ENCODE measurements at regions not wholly inside any gene's neighbourhood (a gene's known extent, or its start where the extent isn't known, plus 50 kb on each side); places are given as distances from the start of the nearest gene placed in this dataset.
"Not testable (repeated sequence)": the region's sequence is repeated elsewhere in the genome, so short reads cannot be mapped to it uniquely, and the experiment has no call there.

DNA sequence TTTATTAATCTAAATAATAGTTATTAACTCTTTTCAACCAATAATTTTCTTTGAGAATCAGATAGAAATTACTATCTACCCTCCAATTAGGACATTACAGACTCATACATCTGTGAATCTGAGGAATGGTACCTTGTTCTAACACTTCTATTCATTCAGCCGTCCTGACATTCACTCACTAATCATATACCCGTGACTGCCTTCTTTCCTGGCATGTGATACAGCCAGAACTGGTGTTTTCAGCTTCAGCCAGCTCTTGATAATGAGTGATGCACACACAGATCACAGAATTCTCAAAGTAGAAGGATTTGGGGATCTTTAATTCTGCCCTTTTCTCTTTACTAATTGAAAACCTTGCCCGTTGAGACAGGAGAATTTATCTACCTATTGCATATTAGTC is 499.9 kb downstream of the UTRN start:
- no peaks in the 10 kb centered on the region for H3K4me1 ChIP-seq (ENCODE audit: insufficient read depth, low read length)
- no peaks in the 10 kb centered on the region for H3K79me2 ChIP-seq (ENCODE audit: insufficient read depth, low read length)
- DNase-seq (ENCODE audit: insufficient read length, low spot score, missing footprints): no peak
- H3K27me3 ChIP-seq (ENCODE audit: insufficient read depth, low read length): no peaks in the 10 kb centered on the region
- H3K36me3 ChIP-seq (ENCODE audit: insufficient read depth, low read length): no peaks in the 10 kb centered on the region
- no peak overlapping the region for H3K4me3 ChIP-seq (ENCODE audit: insufficient read depth, low read length)
- no peak overlapping the region for H3K4me2 ChIP-seq (ENCODE audit: insufficient read depth, low read length)
- H3K9me3 ChIP-seq (ENCODE audit: low read depth, low read length): no peaks in the 10 kb centered on the region
- no peak overlapping the region for H3K27ac ChIP-seq (ENCODE audit: low read depth, low read length)
- H2AFZ ChIP-seq (ENCODE audit: low read length): no peak overlapping the region
- H4K20me1 ChIP-seq (ENCODE audit: insufficient read depth, low read length): no peaks in the 10 kb centered on the region
- TF ChIP-seq, protein P1, sequence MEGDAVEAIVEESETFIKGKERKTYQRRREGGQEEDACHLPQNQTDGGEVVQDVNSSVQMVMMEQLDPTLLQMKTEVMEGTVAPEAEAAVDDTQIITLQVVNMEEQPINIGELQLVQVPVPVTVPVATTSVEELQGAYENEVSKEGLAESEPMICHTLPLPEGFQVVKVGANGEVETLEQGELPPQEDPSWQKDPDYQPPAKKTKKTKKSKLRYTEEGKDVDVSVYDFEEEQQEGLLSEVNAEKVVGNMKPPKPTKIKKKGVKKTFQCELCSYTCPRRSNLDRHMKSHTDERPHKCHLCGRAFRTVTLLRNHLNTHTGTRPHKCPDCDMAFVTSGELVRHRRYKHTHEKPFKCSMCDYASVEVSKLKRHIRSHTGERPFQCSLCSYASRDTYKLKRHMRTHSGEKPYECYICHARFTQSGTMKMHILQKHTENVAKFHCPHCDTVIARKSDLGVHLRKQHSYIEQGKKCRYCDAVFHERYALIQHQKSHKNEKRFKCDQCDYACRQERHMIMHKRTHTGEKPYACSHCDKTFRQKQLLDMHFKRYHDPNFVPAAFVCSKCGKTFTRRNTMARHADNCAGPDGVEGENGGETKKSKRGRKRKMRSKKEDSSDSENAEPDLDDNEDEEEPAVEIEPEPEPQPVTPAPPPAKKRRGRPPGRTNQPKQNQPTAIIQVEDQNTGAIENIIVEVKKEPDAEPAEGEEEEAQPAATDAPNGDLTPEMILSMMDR (IDR thresholded peaks at IDR 0.05; ENCODE audit: extremely low read depth, low read depth, low read length): no peak

DNA sequence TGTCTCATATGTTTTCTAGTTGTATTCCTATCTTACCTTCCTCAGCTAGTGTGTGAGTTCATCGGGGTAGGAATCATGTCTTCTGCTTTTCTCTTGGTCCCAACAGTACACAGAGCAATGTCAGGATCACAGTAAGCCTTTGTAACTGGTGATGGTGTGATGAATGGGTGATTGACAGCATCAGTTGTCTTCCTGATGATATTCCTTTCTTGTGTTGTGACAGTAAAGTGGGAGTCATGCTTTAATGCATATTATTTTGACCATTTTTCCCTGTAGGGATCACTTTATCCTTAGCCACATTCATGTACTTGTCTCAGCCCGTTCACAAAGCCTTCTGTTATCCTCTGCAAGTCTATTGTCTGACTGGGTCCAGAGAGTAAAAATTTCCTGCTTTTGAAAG is 501.7 kb downstream of the UTRN start:
- H3K27me3 ChIP-seq (ENCODE audit: insufficient read depth, low read length): no peaks in the 10 kb centered on the region
- no peaks in the 10 kb centered on the region for H4K20me1 ChIP-seq (ENCODE audit: insufficient read depth, low read length)
- no peak overlapping the region for H2AFZ ChIP-seq (ENCODE audit: low read length)
- TF ChIP-seq, protein P1 (IDR thresholded peaks at IDR 0.05; ENCODE audit: extremely low read depth, low read depth, low read length): no peak
- H3K27ac ChIP-seq (ENCODE audit: low read depth, low read length): no peak overlapping the region
- H3K9me3 ChIP-seq (ENCODE audit: low read depth, low read length): no peaks in the 10 kb centered on the region
- no peaks in the 10 kb centered on the region for H3K4me1 ChIP-seq (ENCODE audit: insufficient read depth, low read length)
- no peak overlapping the region for H3K4me2 ChIP-seq (ENCODE audit: insufficient read depth, low read length)
- peaks cover 3% of the 10 kb centered on the region for H3K36me3 ChIP-seq (ENCODE audit: insufficient read depth, low read length)
- H3K79me2 ChIP-seq (ENCODE audit: insufficient read depth, low read length): no peaks in the 10 kb centered on the region
- H3K4me3 ChIP-seq (ENCODE audit: insufficient read depth, low read length): no peak overlapping the region
- DNase-seq (ENCODE audit: insufficient read length, low spot score, missing footprints): no peak

DNA sequence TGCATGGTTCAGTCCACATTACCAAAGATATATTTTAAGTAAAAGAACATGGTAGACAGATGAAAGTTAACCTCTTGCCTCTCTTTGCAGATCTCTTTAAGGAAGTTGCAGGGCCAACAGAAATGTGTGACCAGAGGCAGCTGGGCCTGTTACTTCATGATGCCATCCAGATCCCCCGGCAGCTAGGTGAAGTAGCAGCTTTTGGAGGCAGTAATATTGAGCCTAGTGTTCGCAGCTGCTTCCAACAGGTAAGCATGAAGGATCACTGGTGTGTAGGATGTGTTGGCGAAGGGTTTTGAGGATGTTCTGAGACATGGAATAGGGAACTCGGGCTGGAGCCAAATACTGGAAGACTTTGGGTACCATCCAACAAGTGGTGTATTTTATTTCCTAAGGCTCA is 508.6 kb downstream of the UTRN start:
- Histone ChIP-seq H2AFZ (ENCODE audit: low read length) (no peak overlapping the region), H3K4me1 (ENCODE audit: insufficient read depth, low read length) (peaks cover 10% of the 10 kb centered on the region), H4K20me1 (ENCODE audit: insufficient read depth, low read length) (no peaks in the 10 kb centered on the region), H3K4me2 (ENCODE audit: insufficient read depth, low read length) (no peak overlapping the region), H3K4me3 (ENCODE audit: insufficient read depth, low read length) (no peak overlapping the region), H3K36me3 (ENCODE audit: insufficient read depth, low read length) (peaks cover 12% of the 10 kb centered on the region), H3K27ac (ENCODE audit: low read depth, low read length) (no peak overlapping the region), H3K79me2 (ENCODE audit: insufficient read depth, low read length) (no peaks in the 10 kb centered on the region), H3K27me3 (ENCODE audit: insufficient read depth, low read length) (no peaks in the 10 kb centered on the region), H3K9me3 (ENCODE audit: low read depth, low read length) (no peaks in the 10 kb centered on the region)
- DNase-seq (ENCODE audit: insufficient read length, low spot score, missing footprints): no peak
- TF ChIP-seq, protein P1 (IDR thresholded peaks at IDR 0.05; ENCODE audit: extremely low read depth, low read depth, low read length): no peak

DNA sequence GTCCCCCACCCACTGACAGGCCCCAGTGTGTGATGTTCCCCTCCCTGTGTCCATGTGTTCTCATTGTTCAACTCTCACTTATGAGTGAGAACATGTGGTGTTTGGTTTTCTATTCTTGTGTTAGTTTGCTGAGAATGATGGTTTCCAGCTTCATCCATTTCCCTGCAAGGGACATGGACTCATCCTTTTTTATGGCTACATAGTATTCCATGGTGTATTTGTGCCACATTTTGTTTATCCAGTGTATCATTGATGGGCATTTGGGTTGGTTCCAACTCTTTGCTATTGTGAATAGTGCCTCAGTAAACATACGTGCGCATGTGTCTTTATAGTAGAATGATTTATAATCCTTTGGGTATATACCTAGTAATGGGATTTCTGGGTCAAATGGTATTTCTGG is 509.9 kb downstream of the UTRN start:
- not testable (repeated sequence) for H3K4me3 ChIP-seq (ENCODE audit: insufficient read depth, low read length); DNase-seq (ENCODE audit: insufficient read length, low spot score, missing footprints); H3K27me3 ChIP-seq (ENCODE audit: insufficient read depth, low read length); H3K9me3 ChIP-seq (ENCODE audit: low read depth, low read length); H2AFZ ChIP-seq (ENCODE audit: low read length); H3K27ac ChIP-seq (ENCODE audit: low read depth, low read length); H3K79me2 ChIP-seq (ENCODE audit: insufficient read depth, low read length); H3K4me2 ChIP-seq (ENCODE audit: insufficient read depth, low read length); H3K4me1 ChIP-seq (ENCODE audit: insufficient read depth, low read length); H4K20me1 ChIP-seq (ENCODE audit: insufficient read depth, low read length)
- peaks cover 12% of the 10 kb centered on the region for H3K36me3 ChIP-seq (ENCODE audit: insufficient read depth, low read length)

Measured in osteoblast (primary cell).